IMR-90 (cell line): ENCODE measurements at regions not wholly inside any gene's neighbourhood (a gene's known extent, or its start where the extent isn't known, plus 50 kb on each side); places are given as distances from the start of the nearest gene placed in this dataset.

Experiments
- ATAC-seq: fragments of 200-7000 bp; cut with Tn5 transposase; 2 replicates; pipeline ENCODE4 v1.9.1; 2020; ENCODE audit warnings: low read depth, mild to moderate bottlenecking, moderate library complexity
- BruUV-seq: library from RNA; stranded (reverse); fragments of 400-500 nt; replicated peaks from 2 replicates; lab custom pipeline; 2021; lab: Mats Ljungman, UMichigan
- CTCF ChIA-PET: fragments of 300-600 bp; formaldehyde crosslinking; extraction: SDS; loops from one replicate; lab custom pipeline; 2021; ENCODE audit warnings: antibody characterized with exemption; lab: Yijun Ruan, JAX
- POLR2A ChIA-PET: fragments of 300-600 bp; sonication (Branson Sonifier 250); formaldehyde crosslinking; loops from one replicate; lab custom pipeline; 2022; ENCODE audit warnings: antibody characterized with exemption; ENCODE audit not compliant: unreplicated experiment; lab: Charles Lee
- DNase-seq: peaks from one replicate; pipeline ENCODE4 v3.0.0; 2013
- H2AFZ ChIP-seq: replicated peaks from 2 replicates; pipeline ENCODE3; 2013; ENCODE audit warnings: low read length, mild to moderate bottlenecking; ENCODE audit not compliant: poor library complexity
- H2AK5ac ChIP-seq: 2 replicates; pipeline ENCODE4 v1.6.1; 2013; ENCODE audit warnings: low read depth, low read length, inconsistent platforms
- H2AK9ac ChIP-seq: replicated peaks from 2 replicates; pipeline ENCODE3; 2013; ENCODE audit warnings: mild to moderate bottlenecking, low read depth, low read length, moderate library complexity; ENCODE audit not compliant: poor library complexity
- H2BK120ac ChIP-seq: 2 replicates; pipeline ENCODE4 v1.6.1; 2013; ENCODE audit warnings: low read depth, low read length, inconsistent platforms
- H2BK15ac ChIP-seq: 3 replicates; pipeline ENCODE4 v1.6.1; 2013; ENCODE audit warnings: low read depth, low read length, inconsistent platforms
- H2BK20ac ChIP-seq: 2 replicates; pipeline ENCODE4 v1.6.1; 2013; ENCODE audit warnings: low read depth, mild to moderate bottlenecking, inconsistent platforms, low read length, moderate library complexity
- H2BK5ac ChIP-seq: 2 replicates; pipeline ENCODE4 v1.6.1; 2013; ENCODE audit warnings: mild to moderate bottlenecking, low read depth, low read length, inconsistent platforms; ENCODE audit not compliant: poor library complexity, severe bottlenecking
- H3K14ac ChIP-seq: replicated peaks from 2 replicates; pipeline ENCODE4 v1.6.1; 2013; ENCODE audit warnings: low read depth, low read length, inconsistent platforms
- H3K18ac ChIP-seq: 2 replicates; pipeline ENCODE4 v1.6.1; 2013; ENCODE audit warnings: low read depth, low read length, control low read depth
- H3K23ac ChIP-seq: 2 replicates; pipeline ENCODE4 v1.6.1; 2013; ENCODE audit warnings: low read depth, low read length, inconsistent platforms
- H3K27ac ChIP-seq: 2 replicates; pipeline ENCODE4 v1.5.1; 2013; ENCODE audit warnings: mild to moderate bottlenecking, control low read depth, low read length; ENCODE audit not compliant: insufficient read depth
- H3K27me3 ChIP-seq: 2 replicates; pipeline ENCODE4 v1.6.1; 2013; ENCODE audit warnings: low read length; ENCODE audit not compliant: control insufficient read depth, insufficient read depth
- H3K36me3 ChIP-seq: 2 replicates; pipeline ENCODE4 v1.6.1; 2013; ENCODE audit warnings: low read length, mixed read lengths; ENCODE audit not compliant: control insufficient read depth, insufficient read depth
- H3K4ac ChIP-seq: 2 replicates; pipeline ENCODE4 v1.6.1; 2013; ENCODE audit warnings: low read depth, low read length, inconsistent platforms
- H3K4me1 ChIP-seq: 2 replicates; pipeline ENCODE4 v1.6.1; 2013; ENCODE audit warnings: low read length, mixed read lengths; ENCODE audit not compliant: control insufficient read depth, insufficient read depth
- H3K4me2 ChIP-seq: 2 replicates; pipeline ENCODE4 v1.6.1; 2013; ENCODE audit warnings: low read depth, mild to moderate bottlenecking, control low read depth, low read length, moderate library complexity
- H3K4me3 ChIP-seq: 2 replicates; pipeline ENCODE4 v1.5.1; 2013; ENCODE audit warnings: low read depth, mild to moderate bottlenecking, control low read depth, low read length, moderate library complexity; ENCODE audit not compliant: insufficient read depth
- H3K56ac ChIP-seq: 2 replicates; pipeline ENCODE4 v1.6.1; 2013; ENCODE audit warnings: low read length, inconsistent platforms; ENCODE audit not compliant: insufficient read depth; ENCODE audit errors: extremely low read depth
- H3K79me1 ChIP-seq, 2 experiments: 2 replicates each; pipeline ENCODE4 v1.6.1; 2013; ENCODE audit warnings: low read length in 2 of 2, inconsistent platforms in 1 of 2, low read depth in 1 of 2
- H3K9ac ChIP-seq: 2 replicates; pipeline ENCODE4 v1.6.1; 2013; ENCODE audit warnings: low read depth, low read length, control low read depth
- H3K9me1 ChIP-seq: 2 replicates; pipeline ENCODE4 v1.6.1; 2013; ENCODE audit warnings: low read length, inconsistent platforms; ENCODE audit not compliant: insufficient read depth
- H3K9me3 ChIP-seq: 2 replicates; pipeline ENCODE4 v1.6.1; 2013; ENCODE audit warnings: low read length; ENCODE audit not compliant: control insufficient read depth, insufficient read depth
- H4K20me1 ChIP-seq: 2 replicates; pipeline ENCODE4 v1.6.1; 2013; ENCODE audit warnings: low read length, inconsistent platforms; ENCODE audit not compliant: insufficient read depth
- H4K5ac ChIP-seq: 2 replicates; pipeline ENCODE4 v1.6.1; 2013; ENCODE audit warnings: mild to moderate bottlenecking, low read depth, low read length, control low read depth
- H4K8ac ChIP-seq, 2 experiments: 2 replicates each; pipeline ENCODE4 v1.6.1; 2013; ENCODE audit warnings: low read depth in 2 of 2, low read length in 2 of 2, control low read depth in 1 of 2, inconsistent platforms in 1 of 2
- H4K91ac ChIP-seq: 2 replicates; pipeline ENCODE4 v1.6.1; 2013; ENCODE audit warnings: low read depth, low read length, inconsistent platforms; ENCODE audit not compliant: insufficient read depth
- CHD1 ChIP-seq: IDR thresholded peaks from 2 replicates; pipeline ENCODE4 v1.6.1; 2012; ENCODE audit warnings: low read depth, low read length, improper control_type of control experiment
- WGBS, 2 experiments: methylation state at CpG; one replicate each; pipeline versions ENCODE4 v1.1.5 to v1.1.7; 2013; ENCODE audit warnings: missing lambda C conversion rate in 2 of 2; ENCODE audit not compliant: insufficient read length in 1 of 2; ENCODE audit errors: extremely low coverage in 2 of 2; 5-methylcytosine and 5-hydroxymethylcytosine counted together
- dilution Hi-C: fragments of 300-500 bp; cut with HindIII; formaldehyde crosslinking; loops from one replicate; pipeline ENCODE4 v1.14.3; 2018; ENCODE audit warnings: low sequenced_read_pairs; ENCODE audit not compliant: unreplicated experiment
- in situ Hi-C: fragments of 300-500 bp; cut with MboI; formaldehyde crosslinking; loops from 3 replicates; pipeline ENCODE4 v1.14.3; 2019; ENCODE audit warnings: low sequenced_read_pairs, inconsistent platforms, mixed read lengths
- intact Hi-C: fragments of 100-400 bp; cut with micrococcal nuclease; formaldehyde crosslinking; loops from 2 replicates; pipeline ENCODE4 v1.10.0; 2022

- H3K9me3 ChIP-seq, result no peaks in the 10 kb centered on the region
- H3K9me1 ChIP-seq, result peaks cover 33% of the 10 kb centered on the region
- intact Hi-C loops, result no loop called here
- 92% methylated on average over 4 of the region's 7 CpGs; no CpG with 5 or more reads in 1 of the 2 experiments for WGBS, 2 experiments
- DNase-seq, result no peak
- H4K91ac ChIP-seq, result no peak overlapping the region
- H3K27ac ChIP-seq, result no peak overlapping the region; the same call in 1 of the 2 replicates
- H3K9ac ChIP-seq, result no peak overlapping the region
- H3K14ac ChIP-seq, result no peak overlapping the region
- H3K27me3 ChIP-seq, result no peaks in the 10 kb centered on the region
- CTCF ChIA-PET, result interaction anchor here (1.9 kb wide), 1 partner anchor 39 kb away, joined by 10 read pairs; no protein-coding TSS in a partner anchor
- dilution Hi-C loops, result no loop called here
- peaks cover 9% of the 10 kb centered on the region for H3K4me1 ChIP-seq
- TF ChIP-seq CHD1, result no peak
- no peak overlapping the region for H2BK15ac ChIP-seq
- no peak overlapping the region for H2BK120ac ChIP-seq
- H3K18ac ChIP-seq, result peak overlapping the region; percentile 26
- peaks cover 14% of the 10 kb centered on the region for H3K36me3 ChIP-seq
- peak overlapping the region; percentile 11; the same call in 1 of the 2 replicates for H2AK5ac ChIP-seq
- no peak overlapping the region for H2AK9ac ChIP-seq
- POLR2A ChIA-PET, result no interaction called here
- no peak overlapping the region for H2AFZ ChIP-seq
- peaks cover 7 to 57% of the 10 kb centered on the region in 2 experiments for H3K79me1 ChIP-seq
- no peak overlapping the region for H3K4me3 ChIP-seq
- no peak overlapping the region for H3K4me2 ChIP-seq
- in situ Hi-C loops, result no loop called here
- no peak for ATAC-seq
- H2BK20ac ChIP-seq, result peak overlapping the region; percentile 24; the same call in 1 of the 2 replicates
- peak overlapping the region in 1 of 2 experiments; percentile 23; a peak in 1 of 4 replicates for H4K8ac ChIP-seq
- no peak overlapping the region for H3K56ac ChIP-seq
- H3K23ac ChIP-seq, result peak overlapping the region; percentile 70
- no peak overlapping the region for H4K5ac ChIP-seq
- H2BK5ac ChIP-seq, result peak overlapping the region; percentile 21
- H3K4ac ChIP-seq, result peak overlapping the region; percentile 38
- peaks cover 45% of the 10 kb centered on the region; the same call in 1 of the 2 replicates for H4K20me1 ChIP-seq
- BruUV-seq, result no TSS peak
These were observed 202.4 kb upstream of the KLF14 start for GRCh38 chr7:130936202-130936931.
